IPS-20b (cell line): ENCODE measurements at regions not wholly inside any gene's neighbourhood (a gene's known extent, or its start where the extent isn't known, plus 50 kb on each side); places are given as distances from the start of the nearest gene placed in this dataset.

Experiments used
- H3K27ac ChIP-seq: one replicate; pipeline ENCODE4 v1.5.1; 2013; ENCODE audit warnings: low read length
- H3K27me3 ChIP-seq: 2 replicates; pipeline ENCODE4 v1.6.1; 2013; ENCODE audit warnings: mild to moderate bottlenecking, low read length, inconsistent platforms; ENCODE audit not compliant: insufficient read depth
- H3K36me3 ChIP-seq: 2 replicates; pipeline ENCODE4 v1.6.1; 2013; ENCODE audit warnings: low read depth, mild to moderate bottlenecking, inconsistent platforms, low read length, moderate library complexity; ENCODE audit not compliant: insufficient read depth
- H3K4me1 ChIP-seq: 2 replicates; pipeline ENCODE4 v1.6.1; 2013; ENCODE audit warnings: mild to moderate bottlenecking, control low read depth, inconsistent platforms, low read length, moderate library complexity; ENCODE audit not compliant: insufficient read depth
- H3K4me3 ChIP-seq: 2 replicates; pipeline ENCODE4 v1.5.1; 2013; ENCODE audit warnings: mild to moderate bottlenecking, low read length, inconsistent platforms
- H3K9ac ChIP-seq: 2 replicates; pipeline ENCODE4 v1.6.1; 2013; ENCODE audit warnings: low read depth, mild to moderate bottlenecking, inconsistent platforms, low read length, moderate library complexity
- H3K9me3 ChIP-seq: 2 replicates; pipeline ENCODE4 v1.6.1; 2013; ENCODE audit warnings: mild to moderate bottlenecking, low read depth, low read length, inconsistent platforms; ENCODE audit not compliant: insufficient read depth

- Histone ChIP-seq H3K27me3 (no peaks in the 10 kb centered on the region), H3K9me3 (no peaks in the 10 kb centered on the region), H3K27ac (no peak overlapping the region), H3K4me1 (peaks cover 3% of the 10 kb centered on the region; the same call in 1 of the 2 replicates), H3K4me3 (no peak overlapping the region), H3K9ac (no peak overlapping the region), H3K36me3 (no peaks in the 10 kb centered on the region)
These were observed 429.4 kb downstream of the PIK3R1 start for GRCh38 chr5:68644971-68645370.

DNA sequence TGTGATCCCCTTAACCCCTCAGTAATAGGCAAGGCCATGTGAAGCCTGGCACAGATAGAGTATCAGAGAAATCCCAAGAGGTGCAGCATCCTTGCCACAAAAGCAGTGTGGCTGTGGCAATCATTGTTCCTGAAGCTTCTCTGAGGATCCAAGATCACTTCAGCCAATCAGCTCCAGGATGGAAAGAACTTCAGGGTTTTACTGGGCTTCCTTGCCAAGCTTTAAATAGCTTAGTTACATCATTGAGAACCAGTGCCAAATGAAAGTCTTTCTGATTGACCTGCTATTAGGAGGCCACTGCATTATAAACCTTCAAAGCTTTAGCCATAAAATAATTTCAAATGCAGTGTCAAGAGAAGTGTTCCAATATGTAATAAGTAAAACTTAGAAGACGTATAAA, 430.6 kb downstream of the PIK3R1 start:
- H3K27me3 ChIP-seq, result no peaks in the 10 kb centered on the region
- no peak overlapping the region for H3K9ac ChIP-seq
- H3K36me3 ChIP-seq, result no peaks in the 10 kb centered on the region
- H3K27ac ChIP-seq, result no peak overlapping the region
- H3K9me3 ChIP-seq, result no peaks in the 10 kb centered on the region
- no peak overlapping the region for H3K4me3 ChIP-seq
- peaks cover 3% of the 10 kb centered on the region; the same call in 1 of the 2 replicates for H3K4me1 ChIP-seq

DNA sequence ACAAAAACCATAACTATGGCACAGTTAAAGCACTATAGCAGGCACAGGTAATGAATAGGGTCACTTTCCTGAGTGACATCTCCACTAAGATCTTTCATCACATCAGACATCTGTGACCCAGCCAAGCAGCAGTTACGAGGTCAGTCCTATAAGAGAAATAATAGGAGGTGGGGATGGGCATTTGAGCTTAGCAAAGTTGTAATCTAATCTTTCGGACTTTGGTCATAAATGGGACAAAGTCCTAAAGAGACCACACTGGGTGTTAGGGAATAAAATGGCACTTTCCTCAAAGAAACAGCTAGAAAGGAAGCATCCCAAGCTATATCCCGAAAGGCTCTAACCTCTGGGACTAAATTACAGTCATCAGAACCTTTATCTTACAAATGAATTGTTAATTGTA, 432.2 kb downstream of the PIK3R1 start:
- H3K27me3 ChIP-seq, result no peaks in the 10 kb centered on the region
- H3K9me3 ChIP-seq, result no peaks in the 10 kb centered on the region
- H3K36me3 ChIP-seq, result no peaks in the 10 kb centered on the region
- no peak overlapping the region for H3K27ac ChIP-seq
- no peak overlapping the region for H3K4me3 ChIP-seq
- H3K9ac ChIP-seq, result no peak overlapping the region
- H3K4me1 ChIP-seq, result peaks cover 3% of the 10 kb centered on the region; the same call in 1 of the 2 replicates

DNA sequence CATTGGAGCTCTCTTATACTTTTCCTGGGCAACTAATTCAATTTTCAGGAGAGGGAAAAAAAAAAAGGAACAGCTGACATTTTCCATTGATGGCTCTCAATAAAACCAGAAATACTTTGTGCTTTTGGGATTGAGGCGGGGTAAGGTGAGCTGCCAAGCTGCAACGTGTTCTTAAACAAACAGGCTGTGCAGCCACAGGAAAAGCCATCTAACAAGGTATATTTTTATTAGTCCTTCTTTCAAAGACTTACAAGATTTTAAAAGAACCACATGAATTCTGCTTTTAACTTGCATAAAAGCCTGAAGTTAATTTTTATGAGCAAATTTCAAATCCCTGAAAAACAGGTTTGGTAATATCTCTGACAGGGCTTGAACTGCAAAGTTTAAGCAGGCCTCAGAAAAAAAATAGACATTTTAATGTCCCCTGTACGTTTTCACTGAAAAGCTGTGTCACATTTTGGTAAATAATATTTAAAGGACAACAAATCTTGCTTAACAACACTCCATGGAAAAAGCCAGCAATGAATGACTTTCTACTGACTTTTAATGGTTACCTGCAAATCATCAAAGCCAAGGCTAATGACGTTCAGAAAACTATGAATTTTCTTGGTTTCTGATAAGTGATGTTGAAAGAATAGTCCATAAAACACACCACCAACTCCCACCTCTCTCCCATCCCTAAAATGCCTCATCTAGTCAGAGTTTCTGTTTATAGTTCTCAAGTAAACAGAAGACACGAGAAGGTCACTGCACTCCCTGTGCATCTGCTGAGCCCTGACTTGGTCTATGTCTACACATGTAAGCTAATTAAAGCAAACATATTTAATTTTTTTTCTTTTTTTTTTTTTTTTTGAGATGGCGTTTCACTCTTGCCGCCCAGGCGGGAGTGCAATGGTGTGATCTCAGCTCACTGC, 433.6 kb downstream of the PIK3R1 start:
- no peaks in the 10 kb centered on the region for H3K9me3 ChIP-seq
- no peaks in the 10 kb centered on the region for H3K27me3 ChIP-seq
- H3K36me3 ChIP-seq, result no peaks in the 10 kb centered on the region
- H3K4me1 ChIP-seq, result no peaks in the 10 kb centered on the region
- no peak overlapping the region for H3K4me3 ChIP-seq
- no peak overlapping the region for H3K9ac ChIP-seq
- H3K27ac ChIP-seq, result no peak overlapping the region

- H3K4me1 ChIP-seq, result peaks cover 3% of the 10 kb centered on the region; the same call in 1 of the 2 replicates
- no peak overlapping the region for H3K9ac ChIP-seq
- H3K9me3 ChIP-seq, result no peaks in the 10 kb centered on the region
- H3K27ac ChIP-seq, result no peak overlapping the region
- H3K36me3 ChIP-seq, result no peaks in the 10 kb centered on the region
- no peaks in the 10 kb centered on the region for H3K27me3 ChIP-seq
- no peak overlapping the region for H3K4me3 ChIP-seq
These were observed 437.0 kb downstream of the PIK3R1 start for GRCh38 chr5:68652534-68652965.

DNA sequence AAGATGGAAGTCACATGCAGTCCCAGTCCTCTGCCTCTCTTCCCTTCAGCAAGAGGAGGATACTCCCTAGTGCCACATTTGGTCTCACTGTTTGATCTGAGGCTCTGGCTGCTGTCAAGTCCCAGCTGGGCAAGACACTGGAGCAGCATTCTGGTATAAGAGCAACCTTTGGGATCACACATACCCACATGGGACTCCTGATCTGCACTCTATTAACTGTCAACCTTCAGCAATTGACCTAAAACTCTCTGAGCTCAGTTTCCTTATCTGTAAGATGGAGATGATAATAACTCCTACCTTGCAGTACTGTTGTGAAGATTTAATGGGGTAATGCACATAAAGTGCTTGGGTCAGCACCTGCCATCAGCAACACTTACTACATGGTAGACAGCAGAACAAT, 437.9 kb downstream of the PIK3R1 start:
- H3K4me1 ChIP-seq, result peaks cover 3% of the 10 kb centered on the region; the same call in 1 of the 2 replicates
- H3K4me3 ChIP-seq, result no peak overlapping the region
- no peak overlapping the region for H3K9ac ChIP-seq
- H3K27ac ChIP-seq, result no peak overlapping the region
- no peaks in the 10 kb centered on the region for H3K36me3 ChIP-seq
- no peaks in the 10 kb centered on the region for H3K9me3 ChIP-seq
- no peaks in the 10 kb centered on the region for H3K27me3 ChIP-seq

- Histone ChIP-seq H3K4me3 (no peak overlapping the region), H3K4me1 (peaks cover 3% of the 10 kb centered on the region; the same call in 1 of the 2 replicates), H3K27me3 (no peaks in the 10 kb centered on the region), H3K36me3 (no peaks in the 10 kb centered on the region), H3K9ac (no peak overlapping the region), H3K9me3 (no peaks in the 10 kb centered on the region), H3K27ac (no peak overlapping the region)
These were observed 436.5 kb upstream of the SLC30A5 start for GRCh38 chr5:68657055-68657961.

- Histone ChIP-seq H3K27ac (no peak overlapping the region), H3K9ac (no peak overlapping the region), H3K27me3 (no peaks in the 10 kb centered on the region), H3K4me3 (no peak overlapping the region), H3K36me3 (no peaks in the 10 kb centered on the region), H3K9me3 (no peaks in the 10 kb centered on the region), H3K4me1 (peaks cover 3% of the 10 kb centered on the region; the same call in 1 of the 2 replicates)
These were observed 434.9 kb upstream of the SLC30A5 start for GRCh38 chr5:68658810-68659372.

- no peaks in the 10 kb centered on the region for H3K27me3 ChIP-seq
- H3K36me3 ChIP-seq, result no peaks in the 10 kb centered on the region
- peaks cover 3% of the 10 kb centered on the region; the same call in 1 of the 2 replicates for H3K4me1 ChIP-seq
- no peaks in the 10 kb centered on the region for H3K9me3 ChIP-seq
- H3K4me3 ChIP-seq, result no peak overlapping the region
- H3K9ac ChIP-seq, result no peak overlapping the region
- no peak overlapping the region for H3K27ac ChIP-seq
These were observed 433.9 kb upstream of the SLC30A5 start for GRCh38 chr5:68659881-68660280.

GRCh38 chr5:68661237-68661636, 432.6 kb upstream of the SLC30A5 start:
- Histone ChIP-seq H3K27me3 (no peaks in the 10 kb centered on the region), H3K36me3 (no peaks in the 10 kb centered on the region), H3K9ac (no peak overlapping the region), H3K27ac (no peak overlapping the region), H3K4me1 (peaks cover 3% of the 10 kb centered on the region; the same call in 1 of the 2 replicates), H3K9me3 (no peaks in the 10 kb centered on the region), H3K4me3 (no peak overlapping the region)

- Histone ChIP-seq H3K4me3 (no peak overlapping the region), H3K36me3 (no peaks in the 10 kb centered on the region), H3K9ac (no peak overlapping the region), H3K27ac (no peak overlapping the region), H3K4me1 (no peaks in the 10 kb centered on the region), H3K27me3 (no peaks in the 10 kb centered on the region), H3K9me3 (no peaks in the 10 kb centered on the region)
These were observed 431.0 kb upstream of the SLC30A5 start for GRCh38 chr5:68662804-68663307.
